GM18508 (cell line): ENCODE measurements at regions not wholly inside any gene's neighbourhood (a gene's known extent, or its start where the extent isn't known, plus 50 kb on each side); places are given as distances from the start of the nearest gene placed in this dataset.

ENCODE experiments used
- ATAC-seq: cut with Tn5 transposase; IDR thresholded peaks from one replicate; pipeline ENCODE4 v1.9.1; 2021; ENCODE audit warnings: moderate number of reproducible peaks; ENCODE audit not compliant: insufficient read depth, unreplicated experiment

- no peak for ATAC-seq
Observed at GRCh38 chr18:39958876-39959275, 1996.2 kb upstream of the PIK3C3 start.

DNA sequence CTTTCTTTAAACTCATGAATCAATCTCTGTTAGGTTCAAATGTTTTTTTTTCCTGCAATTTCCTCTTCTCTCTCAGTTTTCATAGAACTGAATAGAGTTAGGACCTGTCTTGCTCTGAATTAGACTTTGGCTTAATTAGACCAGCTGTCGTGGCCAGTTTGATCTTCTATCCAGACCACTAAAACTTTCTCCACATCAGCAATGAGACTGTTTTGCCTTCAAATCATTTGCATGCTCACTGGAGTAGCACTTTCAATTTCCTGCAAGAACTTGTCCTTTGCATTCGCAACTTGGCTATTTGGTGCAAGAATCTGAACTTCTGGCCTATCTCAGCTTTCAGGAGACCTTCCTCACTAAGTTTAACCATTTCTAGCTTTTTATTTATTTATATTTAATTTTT lies 2002.2 kb upstream of the PIK3C3 start:
- ATAC-seq = no peak

- no peak for ATAC-seq
Observed at GRCh38 chr18:39951142-39951720, 2003.8 kb upstream of the PIK3C3 start.

GRCh38 chr18:39946623-39947061 lies 2008.4 kb upstream of the PIK3C3 start:
- ATAC-seq = no peak

DNA sequence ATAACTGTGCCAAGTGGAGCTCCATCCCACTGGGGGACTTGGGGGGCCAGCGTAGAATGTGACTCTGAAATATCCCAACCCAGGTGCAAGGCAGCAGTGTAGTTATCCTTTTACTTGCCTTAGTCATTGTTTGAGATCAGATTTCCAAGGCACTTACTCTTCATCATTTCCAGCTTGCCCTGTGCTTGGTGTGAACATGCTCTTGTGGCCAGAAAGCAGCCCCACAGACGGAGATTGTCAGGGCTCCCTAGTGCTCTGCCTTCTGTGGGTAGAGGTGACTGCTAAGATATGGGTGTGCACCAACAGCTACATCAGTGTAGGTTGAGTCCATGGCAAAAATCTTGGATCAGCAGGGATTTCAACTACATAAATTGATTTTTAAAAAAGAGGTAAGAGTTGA lies 2010.0 kb upstream of the PIK3C3 start:
- no peak for ATAC-seq

- no peak for ATAC-seq
Observed at GRCh38 chr18:39942702-39943101, 2012.3 kb upstream of the PIK3C3 start.

DNA sequence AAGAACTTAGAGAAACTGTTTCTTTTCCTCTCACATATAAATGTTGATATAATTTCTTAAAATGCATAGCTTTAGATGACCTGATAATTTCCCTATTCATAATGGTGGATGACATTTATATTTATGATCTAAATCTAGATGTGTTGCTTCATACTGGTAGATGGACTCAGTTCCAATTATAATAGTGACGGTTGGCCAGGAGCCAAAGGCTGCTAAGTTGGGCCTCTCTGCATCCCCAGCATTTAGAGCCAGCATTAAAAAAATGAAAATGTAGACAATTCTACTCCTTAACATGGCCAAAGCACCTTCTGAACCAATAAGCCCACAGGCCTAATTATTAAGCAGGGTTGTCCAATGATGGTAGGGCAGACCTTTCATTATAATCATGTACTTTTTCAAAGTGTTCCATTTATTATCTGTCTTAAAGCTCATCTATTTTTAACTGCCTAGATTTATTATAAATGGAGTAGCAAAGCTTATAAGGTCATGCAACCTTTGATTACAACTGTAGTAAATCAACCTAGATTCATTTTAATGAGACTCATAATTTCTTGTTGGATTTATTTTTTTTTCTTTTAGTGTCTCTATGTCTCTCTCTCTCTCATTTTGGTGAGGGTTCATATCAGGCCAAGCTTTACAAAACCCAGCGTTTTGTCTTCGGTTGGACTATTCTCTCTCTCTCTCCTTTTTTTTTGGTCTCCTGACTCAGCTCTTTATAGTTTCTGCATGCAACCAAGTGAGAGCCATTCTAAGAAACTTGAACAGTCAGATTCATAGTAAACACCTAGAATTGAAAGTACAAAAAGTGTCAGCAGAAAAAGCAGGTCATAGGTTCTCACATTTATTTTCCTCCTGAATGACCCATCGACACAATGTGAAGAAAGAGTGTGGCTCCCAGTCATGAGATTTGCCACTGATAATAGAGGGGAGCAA lies 2016.1 kb upstream of the PIK3C3 start:
- ATAC-seq = no peak

- ATAC-seq = no peak
Observed at GRCh38 chr18:39935598-39935997, 2019.4 kb upstream of the PIK3C3 start.

DNA sequence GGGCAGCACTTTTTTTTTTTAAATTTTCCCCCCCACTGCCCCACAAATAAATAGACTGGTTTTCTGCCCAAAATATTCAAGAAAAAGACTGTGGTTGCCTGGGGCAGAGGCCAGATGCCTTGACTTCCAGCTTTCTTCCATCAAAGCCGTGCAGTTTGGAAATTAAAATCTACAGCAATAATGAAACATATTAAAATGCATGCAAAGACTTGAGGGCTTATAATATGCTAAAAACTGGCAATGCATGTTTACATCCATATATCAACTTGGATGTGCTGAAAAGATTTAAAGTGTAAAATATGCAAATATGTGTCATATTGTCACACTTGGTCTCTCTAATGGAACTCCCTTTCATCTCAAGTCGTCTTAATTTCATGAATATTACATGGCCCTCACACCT lies 2036.2 kb upstream of the PIK3C3 start:
- no peak for ATAC-seq

- no peak for ATAC-seq
Observed at GRCh38 chr18:39913672-39914366, 2041.2 kb upstream of the PIK3C3 start.

DNA sequence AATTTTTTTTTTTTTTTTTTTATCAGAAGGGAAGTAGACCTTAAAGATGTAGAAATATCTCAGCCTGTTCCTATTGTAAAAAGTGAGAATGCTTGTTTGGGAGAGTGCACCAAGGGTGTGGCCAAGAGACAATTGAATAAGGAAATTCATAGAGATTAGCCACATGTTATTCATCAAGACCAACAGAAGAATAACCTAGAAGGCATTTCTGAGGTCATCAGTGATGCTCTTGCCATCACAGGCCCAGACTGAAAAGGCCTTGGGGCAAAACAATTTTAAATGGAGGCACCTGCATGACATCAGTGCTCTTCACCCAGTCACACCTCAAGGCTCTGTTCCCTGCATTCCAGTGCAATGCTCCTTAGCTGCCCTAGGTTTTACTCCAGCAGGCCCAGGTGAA lies 2043.3 kb upstream of the PIK3C3 start:
- no peak for ATAC-seq

GRCh38 chr18:39909706-39910105 lies 2045.3 kb upstream of the PIK3C3 start:
- no peak for ATAC-seq

- ATAC-seq = no peak
Observed at GRCh38 chr18:39886136-39886535, 2068.9 kb upstream of the PIK3C3 start.

GRCh38 chr18:39872651-39873050 lies 2082.4 kb upstream of the PIK3C3 start:
- no peak for ATAC-seq

DNA sequence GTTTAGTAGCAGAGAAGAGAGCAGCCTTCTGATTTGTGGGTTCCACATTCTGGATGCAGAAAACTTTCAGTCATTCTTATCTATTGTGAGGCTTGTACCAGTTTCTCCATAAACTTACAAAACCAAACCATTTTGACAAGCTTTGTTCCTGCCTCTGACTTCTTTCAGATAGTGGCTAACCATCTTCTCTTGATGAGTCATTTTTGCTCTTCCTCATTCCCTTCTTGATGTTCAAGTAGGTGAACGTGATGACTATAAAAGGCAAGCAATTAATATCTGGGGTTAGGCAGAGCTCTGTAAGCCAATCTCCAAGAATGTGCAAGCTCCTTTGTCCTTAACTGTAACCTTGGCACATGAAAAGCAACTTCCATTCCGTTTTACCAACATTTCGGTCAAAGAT lies 2083.1 kb upstream of the PIK3C3 start:
- no peak for ATAC-seq

DNA sequence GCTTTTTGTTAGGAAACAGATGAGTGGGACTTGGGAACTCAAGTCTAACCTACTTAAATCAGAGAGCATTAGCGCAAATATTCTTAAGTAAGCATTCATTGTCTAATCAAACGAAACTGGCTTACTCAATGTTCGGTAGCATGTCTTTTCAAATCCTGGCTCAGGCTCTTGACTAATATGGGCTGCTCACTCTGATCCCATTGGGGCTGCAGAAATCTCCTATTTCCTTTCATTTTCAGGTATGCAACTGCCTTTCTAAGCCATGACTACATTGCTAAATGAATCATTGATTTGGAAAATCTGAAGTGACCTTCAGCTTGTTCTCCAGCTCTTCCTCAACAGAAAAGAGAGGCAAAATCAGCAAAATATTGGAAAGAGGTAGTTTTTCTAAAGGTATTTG lies 2084.4 kb upstream of the PIK3C3 start:
- ATAC-seq = no peak

GRCh38 chr18:39863916-39864315 lies 2091.1 kb upstream of the PIK3C3 start:
- no peak for ATAC-seq

- no peak for ATAC-seq
Observed at GRCh38 chr18:39862341-39862740, 2092.7 kb upstream of the PIK3C3 start.

GRCh38 chr18:39854291-39854690 lies 2100.7 kb upstream of the PIK3C3 start:
- no peak for ATAC-seq

- no peak for ATAC-seq
Observed at GRCh38 chr18:39846265-39846664, 2108.8 kb upstream of the PIK3C3 start.

DNA sequence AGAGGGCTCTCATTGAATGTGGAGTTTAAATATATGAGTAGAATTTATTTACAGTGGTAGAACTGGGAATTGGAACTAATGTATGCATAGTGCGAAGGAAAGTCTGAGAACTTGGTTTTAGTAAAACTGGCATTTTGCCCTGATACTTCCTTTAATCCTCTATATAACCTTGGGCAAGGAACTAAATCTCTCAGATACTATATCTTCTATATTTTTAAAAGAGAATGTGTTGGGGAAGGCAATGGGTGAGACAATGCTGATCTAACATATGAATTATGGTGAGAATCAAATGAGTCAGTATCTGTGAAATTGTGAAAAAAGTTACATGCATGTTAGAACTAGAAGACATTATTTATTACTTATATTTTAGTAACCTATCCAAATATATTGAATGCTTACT lies 2109.4 kb upstream of the PIK3C3 start:
- no peak for ATAC-seq
